Epithelial cell of proximal tubule (primary cell): ENCODE measurements at regions not wholly inside any gene's neighbourhood (a gene's known extent, or its start where the extent isn't known, plus 50 kb on each side); places are given as distances from the start of the nearest gene placed in this dataset.

Experiments used
- DNase-seq: peaks from one replicate; pipeline ENCODE4 v3.0.0-alpha.2; 2011; ENCODE audit warnings: low read depth
- H3K4me3 ChIP-seq: 2 replicates; pipeline ENCODE4 v1.5.1; 2011; ENCODE audit warnings: low read depth, mild to moderate bottlenecking, low read length
- CTCF ChIP-seq: conservative IDR thresholded peaks from 2 replicates; pipeline ENCODE4 v1.5.1; 2012; ENCODE audit warnings: low read depth, mild to moderate bottlenecking, low read length

- TF ChIP-seq CTCF, result no peak
- no peak overlapping the region for H3K4me3 ChIP-seq
- no peak for DNase-seq
Measured at GRCh38 chr7:82701949-82702348, 258.4 kb upstream of the CACNA2D1 start.

- no peak for TF ChIP-seq CTCF
- no peak for DNase-seq
- H3K4me3 ChIP-seq, result no peak overlapping the region
Measured at GRCh38 chr7:82700741-82701140, 257.2 kb upstream of the CACNA2D1 start.

GRCh38 chr7:82699773-82700186 lies 256.2 kb upstream of the CACNA2D1 start:
- no peak for TF ChIP-seq CTCF
- H3K4me3 ChIP-seq, result no peak overlapping the region
- peak; percentile 36 for DNase-seq

- no peak overlapping the region for H3K4me3 ChIP-seq
- DNase-seq, result no peak
- TF ChIP-seq CTCF, result no peak
Measured at GRCh38 chr7:82697897-82698296, 254.3 kb upstream of the CACNA2D1 start.

- DNase-seq, result no peak
- TF ChIP-seq CTCF, result no peak
- no peak overlapping the region for H3K4me3 ChIP-seq
Measured at GRCh38 chr7:82696631-82697030, 253.1 kb upstream of the CACNA2D1 start.

DNA sequence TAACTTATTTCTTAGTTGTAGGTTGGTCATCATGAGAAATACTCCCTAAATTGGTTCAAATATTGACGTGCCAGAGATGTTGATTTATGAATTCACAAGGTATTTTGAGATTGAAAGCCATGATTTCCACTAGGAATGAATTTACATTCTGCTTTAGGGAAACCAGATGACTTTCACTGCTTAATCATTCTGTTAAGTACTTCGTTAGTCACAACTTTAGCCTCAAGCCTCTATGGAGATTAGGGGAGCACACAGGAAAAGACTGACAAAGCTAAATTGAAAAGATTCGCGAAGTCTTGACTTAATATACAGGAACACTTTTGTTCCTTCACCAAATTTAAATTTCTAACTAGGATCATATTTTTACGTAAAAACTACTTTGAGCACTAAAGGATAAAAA lies 250.4 kb upstream of the CACNA2D1 start:
- no peak overlapping the region for H3K4me3 ChIP-seq
- no peak for TF ChIP-seq CTCF
- no peak for DNase-seq

- TF ChIP-seq CTCF, result no peak
- H3K4me3 ChIP-seq, result no peak overlapping the region
- no peak for DNase-seq
Measured at GRCh38 chr7:82690929-82691328, 247.4 kb upstream of the CACNA2D1 start.
